ENCODE measurements at regions not wholly inside any gene's neighbourhood (a gene's known extent, or its start where the extent isn't known, plus 50 kb on each side); places are given as distances from the start of the nearest gene placed in this dataset.

- in situ Hi-C loops (cut with MboI; ENCODE audit: low sequenced_read_pairs) = loop anchor here (25.0 kb wide), 1 partner anchor 92 kb away; no protein-coding TSS in a partner anchor
Observed at GRCh38 chr11:112770033-112770432, 191.2 kb upstream of the NCAM1 start.

- in situ Hi-C loops (cut with MboI; ENCODE audit: low sequenced_read_pairs) = loop anchor here (25.0 kb wide), 1 partner anchor 92 kb away; no protein-coding TSS in a partner anchor
Observed at GRCh38 chr11:112770487-112770886, 190.7 kb upstream of the NCAM1 start.

- in situ Hi-C loops (cut with MboI; ENCODE audit: low sequenced_read_pairs) = loop anchor here (25.0 kb wide), 1 partner anchor 90 kb away; no protein-coding TSS in a partner anchor
Observed at GRCh38 chr11:112771851-112772250, 189.4 kb upstream of the NCAM1 start.

DNA sequence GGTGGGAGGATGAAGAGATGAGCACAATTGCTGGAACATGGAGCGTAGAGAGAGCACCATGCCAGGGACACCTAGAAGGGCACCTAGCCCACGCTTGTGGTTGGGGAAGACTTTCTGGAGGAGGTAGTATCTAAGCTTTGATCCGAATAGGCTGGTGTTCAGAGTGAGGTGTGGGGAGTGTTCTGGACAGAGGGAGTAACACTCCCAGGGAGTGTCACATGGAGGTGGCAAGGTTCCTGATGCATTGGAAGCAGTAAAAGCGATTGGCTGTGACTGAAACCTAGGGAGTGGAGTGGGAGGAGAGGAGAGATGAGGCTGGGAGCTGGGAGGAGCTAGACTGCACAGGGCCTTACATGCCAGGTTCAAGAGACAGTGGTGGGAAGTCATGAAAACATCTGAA is 188.0 kb upstream of the NCAM1 start:
- in situ Hi-C loops (cut with MboI; ENCODE audit: low sequenced_read_pairs) = loop anchor here (25.0 kb wide), 1 partner anchor 89 kb away; no protein-coding TSS in a partner anchor

DNA sequence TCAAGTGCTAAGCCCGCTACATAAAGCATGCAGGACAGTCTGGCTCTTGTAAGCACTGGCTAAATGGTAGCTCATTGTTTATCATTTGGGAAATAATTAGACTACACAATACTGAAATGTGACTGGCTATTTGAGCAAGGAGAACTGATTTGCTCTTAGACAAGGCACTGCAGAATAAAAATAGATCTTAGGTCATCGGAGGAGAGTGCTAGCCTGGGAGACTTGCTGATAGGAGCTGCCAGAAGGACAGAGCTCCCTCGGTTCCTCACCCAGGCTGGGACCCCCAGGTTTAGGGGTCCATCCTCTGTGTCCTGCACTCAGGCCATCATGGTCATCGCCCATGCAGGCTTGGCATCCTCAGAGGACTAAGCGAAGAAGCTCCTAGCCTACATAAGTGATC is 184.4 kb upstream of the NCAM1 start:
- in situ Hi-C loops (cut with MboI; ENCODE audit: low sequenced_read_pairs) = no loop called here

- in situ Hi-C loops (cut with MboI; ENCODE audit: low sequenced_read_pairs) = no loop called here
Observed at GRCh38 chr11:112777283-112777751, 183.9 kb upstream of the NCAM1 start.

GRCh38 chr11:112778091-112778876 is 182.9 kb upstream of the NCAM1 start:
- in situ Hi-C loops (cut with MboI; ENCODE audit: low sequenced_read_pairs) = no loop called here

DNA sequence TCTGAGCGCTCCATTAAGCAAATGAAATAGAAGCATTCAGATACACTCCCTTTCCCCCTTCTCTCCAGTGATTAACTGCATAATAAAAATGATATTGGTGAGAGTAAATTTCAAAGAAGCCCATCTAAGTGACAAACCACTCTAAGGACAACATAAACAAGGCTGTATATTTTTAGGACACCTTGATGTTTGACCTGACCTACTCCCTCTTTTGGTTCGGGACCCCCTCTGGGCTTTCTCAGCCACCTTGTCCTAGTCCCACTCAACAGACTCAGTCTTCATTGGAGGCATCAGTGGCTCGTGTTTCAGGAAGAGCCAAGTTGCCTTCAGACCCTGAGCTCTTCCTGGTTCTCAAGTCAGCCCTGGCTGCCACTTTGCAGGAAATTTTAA is 182.3 kb upstream of the NCAM1 start:
- in situ Hi-C loops (cut with MboI; ENCODE audit: low sequenced_read_pairs) = no loop called here

GRCh38 chr11:112780351-112781087 is 180.7 kb upstream of the NCAM1 start:
- in situ Hi-C loops (cut with MboI; ENCODE audit: low sequenced_read_pairs) = no loop called here

- in situ Hi-C loops (cut with MboI; ENCODE audit: low sequenced_read_pairs) = no loop called here
Observed at GRCh38 chr11:112783945-112784322, 177.3 kb upstream of the NCAM1 start.

DNA sequence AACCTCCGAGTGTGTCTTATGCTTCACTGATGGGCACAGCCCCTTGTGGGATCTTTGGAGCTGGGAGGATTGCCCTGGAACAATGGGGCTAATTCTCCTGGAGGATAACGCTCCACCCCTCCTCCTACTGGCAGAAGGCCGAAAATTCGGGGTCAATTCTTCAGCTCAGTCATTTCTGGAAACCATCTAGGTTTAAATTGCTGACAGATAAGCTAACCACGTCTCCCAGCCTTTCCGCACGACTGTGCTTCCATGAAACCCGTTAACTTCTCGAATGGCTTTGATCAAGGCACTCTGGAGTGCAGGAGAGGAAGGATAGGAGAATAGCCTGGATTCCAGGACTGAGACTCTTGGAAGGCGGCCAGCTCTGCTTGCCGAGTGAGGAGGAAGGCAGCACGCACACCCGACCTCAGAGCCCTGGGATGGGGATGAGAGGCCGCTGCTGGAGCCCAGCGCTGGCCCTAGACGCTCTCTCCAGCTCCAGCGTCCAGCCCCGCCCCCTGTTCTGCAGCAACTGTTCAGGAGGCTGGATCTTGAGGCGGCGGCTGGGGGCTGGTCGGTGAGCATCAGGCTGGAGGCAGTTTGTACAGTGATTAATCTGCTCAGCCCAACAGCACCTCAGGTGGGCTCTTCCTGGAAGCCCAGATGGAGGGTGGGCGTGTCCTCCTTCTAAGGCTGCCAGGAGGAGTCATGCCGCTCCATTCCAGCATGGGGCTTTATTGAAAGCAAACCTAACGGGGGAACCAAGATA is 176.7 kb upstream of the NCAM1 start:
- in situ Hi-C loops (cut with MboI; ENCODE audit: low sequenced_read_pairs) = no loop called here

DNA sequence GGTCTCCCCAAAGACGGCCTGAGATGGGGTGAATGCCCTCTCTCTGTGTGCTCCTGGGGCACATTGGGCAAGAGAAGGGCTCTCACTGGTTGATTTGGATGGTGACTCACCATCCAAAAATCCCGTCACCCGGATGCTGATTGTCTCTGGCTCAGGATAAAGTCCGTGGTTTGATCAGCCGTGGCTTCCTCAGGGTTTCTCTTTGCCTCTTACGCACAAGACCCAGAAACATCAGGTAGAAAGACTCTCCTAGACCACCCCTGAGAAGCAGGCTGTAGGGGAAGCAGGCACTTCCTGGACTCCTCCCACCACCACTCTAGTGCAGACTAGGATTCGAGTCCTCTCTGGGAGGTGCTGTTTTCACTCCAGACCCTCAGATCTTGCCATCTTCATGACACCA is 176.1 kb upstream of the NCAM1 start:
- in situ Hi-C loops (cut with MboI; ENCODE audit: low sequenced_read_pairs) = no loop called here

GRCh38 chr11:112785719-112786118 is 175.5 kb upstream of the NCAM1 start:
- in situ Hi-C loops (cut with MboI; ENCODE audit: low sequenced_read_pairs) = no loop called here

GRCh38 chr11:112786196-112786595 is 175.0 kb upstream of the NCAM1 start:
- in situ Hi-C loops (cut with MboI; ENCODE audit: low sequenced_read_pairs) = no loop called here

- in situ Hi-C loops (cut with MboI; ENCODE audit: low sequenced_read_pairs) = no loop called here
Observed at GRCh38 chr11:112786886-112787530, 174.2 kb upstream of the NCAM1 start.

DNA sequence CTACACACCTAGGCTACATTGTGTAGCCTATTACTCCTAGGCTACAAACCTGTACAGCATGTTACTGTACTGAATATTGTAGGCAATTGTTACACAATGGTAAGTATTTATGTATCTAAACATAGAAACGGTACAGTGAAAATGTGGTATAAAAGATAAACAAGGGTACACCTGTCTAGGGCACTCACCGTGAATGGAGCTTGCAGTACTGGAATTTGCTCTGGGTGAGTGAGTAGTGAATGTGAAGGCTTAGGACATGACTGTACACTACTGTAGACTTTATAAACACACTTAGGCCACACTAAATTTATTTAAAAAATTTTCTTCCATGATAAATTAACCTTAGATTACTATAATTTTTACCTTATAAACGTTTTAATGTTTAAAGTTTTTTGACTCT is 171.7 kb upstream of the NCAM1 start:
- in situ Hi-C loops (cut with MboI; ENCODE audit: low sequenced_read_pairs) = no loop called here

DNA sequence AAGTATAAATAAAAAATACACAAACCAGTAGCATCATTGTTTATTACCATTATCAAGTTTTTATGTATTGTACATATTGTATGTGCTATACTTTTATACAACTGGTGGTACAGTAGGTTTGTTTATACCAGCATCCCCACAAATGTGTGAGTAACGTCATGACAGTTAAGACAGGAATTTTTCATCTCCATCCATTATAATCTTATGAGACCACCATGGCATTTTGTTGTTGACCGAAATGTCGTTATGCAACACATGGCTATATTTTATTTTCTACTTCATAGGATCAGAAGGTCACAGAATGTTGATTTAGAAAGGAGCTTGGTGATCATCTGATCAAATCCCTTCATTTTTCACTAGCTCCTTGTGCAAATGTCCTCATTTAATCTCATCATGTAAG is 170.9 kb upstream of the NCAM1 start:
- in situ Hi-C loops (cut with MboI; ENCODE audit: low sequenced_read_pairs) = no loop called here

GRCh38 chr11:112792070-112792469 is 169.2 kb upstream of the NCAM1 start:
- in situ Hi-C loops (cut with MboI; ENCODE audit: low sequenced_read_pairs) = no loop called here

DNA sequence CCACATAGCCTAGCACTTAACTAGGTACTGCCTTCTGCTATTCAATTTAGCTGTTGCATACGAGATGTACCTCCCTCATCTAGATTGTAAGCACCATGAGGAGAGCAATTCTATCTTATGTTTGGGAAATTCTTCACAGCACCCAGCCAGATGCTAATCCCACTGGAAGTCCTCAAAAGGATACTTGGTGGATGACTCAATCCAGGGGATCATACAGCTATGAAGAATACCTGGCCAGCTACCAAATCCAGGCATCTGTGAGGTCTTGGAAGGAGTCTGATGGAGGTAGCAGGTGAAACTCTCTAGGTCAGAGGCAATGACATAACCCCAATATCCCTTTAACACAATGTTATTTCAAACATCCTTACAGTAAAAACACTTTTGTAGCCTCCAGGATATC is 167.8 kb upstream of the NCAM1 start:
- in situ Hi-C loops (cut with MboI; ENCODE audit: low sequenced_read_pairs) = no loop called here

- in situ Hi-C loops (cut with MboI; ENCODE audit: low sequenced_read_pairs) = no loop called here
Observed at GRCh38 chr11:112794331-112794846, 166.8 kb upstream of the NCAM1 start.

Data from HL-60/S4 treated with retinoic acid at 250 ng/mL for 4 days and 3 days (cell line).